ENCODE measurements at regions not wholly inside any gene's neighbourhood (a gene's known extent, or its start where the extent isn't known, plus 50 kb on each side); places are given as distances from the start of the nearest gene placed in this dataset.

- no peak overlapping the region for H3K4me2 ChIP-seq
- H3F3A ChIP-seq (replicated peaks; ENCODE audit: low read depth): no peaks in the 10 kb centered on the region
- H3K4me3 Mint-ChIP-seq: no peak overlapping the region
- H3K36me3 Mint-ChIP-seq (ENCODE audit: low read depth): no peaks in the 10 kb centered on the region
- H3K36me3 ChIP-seq (ENCODE audit: insufficient read depth): no peaks in the 10 kb centered on the region
- H3K27me3 Mint-ChIP-seq (ENCODE audit: insufficient read depth, low read depth, poor library complexity): peaks cover 11% of the 10 kb centered on the region
- no peaks in the 10 kb centered on the region for H3K9me3 Mint-ChIP-seq
- TF ChIP-seq JUNB (IDR thresholded peaks at IDR 0.05; ENCODE audit: unreplicated experiment): no peak
- TF ChIP-seq CREB1 (CRISPR knock-in tag; IDR thresholded peaks at IDR 0.05; ENCODE audit: low read depth): peak; percentile 22; the same call in 1 of the 2 replicates
- no peak; the same call in 1 of the 2 replicates for TF ChIP-seq ZNF114 (CRISPR knock-in tag; IDR thresholded peaks at IDR 0.05)
- no peak for TF ChIP-seq STAT1 (IDR thresholded peaks at IDR 0.05; ENCODE audit: unreplicated experiment)
- TF ChIP-seq POLR2AphosphoS5 (IDR thresholded peaks at IDR 0.05; ENCODE audit: low read depth): no peak
- no peak for TF ChIP-seq EZH2phosphoT487 (IDR thresholded peaks at IDR 0.05; ENCODE audit: unreplicated experiment)
- TF ChIP-seq CTCF (conservative IDR thresholded peaks at IDR 0.05; ENCODE audit: low read depth in 2 of 2): peak; percentile 86 to 95
- TF ChIP-seq ZNF462 (CRISPR knock-in tag; IDR thresholded peaks at IDR 0.05): peak; percentile 64
- H3K27me3 ChIP-seq (ENCODE audit: insufficient read depth): no peaks in the 10 kb centered on the region; the same call in 1 of the 2 replicates
- H3K4me1 ChIP-seq (ENCODE audit: insufficient read depth): no peaks in the 10 kb centered on the region; the same call in 1 of the 2 replicates
- peak overlapping the region; percentile 91 for H2AFZ ChIP-seq
- H3K27ac Mint-ChIP-seq: peak overlapping the region; percentile 85; the same call in 1 of the 2 replicates
- DNase-seq (ENCODE audit: low spot score) (peak; percentile 87), ATAC-seq (peak; percentile 95)
- H4K20me1 ChIP-seq (replicated peaks; ENCODE audit: insufficient read depth): no peaks in the 10 kb centered on the region
- H3K79me2 ChIP-seq (replicated peaks; ENCODE audit: insufficient read depth): no peaks in the 10 kb centered on the region
- no peak overlapping the region for H3K4me3 ChIP-seq
- peaks cover 4% of the 10 kb centered on the region for H3K9me2 ChIP-seq (ENCODE audit: insufficient read depth)
- H3K4me1 Mint-ChIP-seq: peaks cover 12% of the 10 kb centered on the region
- H3K27ac ChIP-seq (ENCODE audit: low read depth): no peak overlapping the region
Measured at GRCh38 chr13:29923554-29924481, 73.4 kb upstream of the UBL3 start.

Measured in GM23338 (cell line).